Heart left ventricle (tissue), 13 donors: ENCODE measurements at regions not wholly inside any gene's neighbourhood (a gene's known extent, or its start where the extent isn't known, plus 50 kb on each side); places are given as distances from the start of the nearest gene placed in this dataset.

Source experiments
- CTCF ChIP-seq, 12 donors: fragments of 200-600 bp; sonication (generic) in 4 of 12; IDR thresholded peaks; one replicate each; pipeline versions ENCODE4 v1.5.0 to v1.8.0; 2018 to 2022; ENCODE audit warnings: antibody characterized with exemption in 12 of 12, mild to moderate bottlenecking in 5 of 12
- POLR2A ChIP-seq, 2 donors: fragments of 450-650 bp; IDR thresholded peaks; one replicate each; pipeline ENCODE4 v1.6.1; 2017; ENCODE audit warnings: antibody characterized with exemption in 2 of 2, mild to moderate bottlenecking in 2 of 2, moderate library complexity in 2 of 2
- donor health status: ischemic (EF 13 %, LVEDD 7.1; RV severe dilation, severe dysfunction).
- donor health status: DM: no; HTN: yes; CAD: no.
- donor health status: DM: no; HTN: no; CAD: no.
- donor health status: ischemic (EF 25% LVEDD 6.9; RV normal size, moderate dysfunction).
- donor health status: ischemic (EF 25% LVEDD 5.7; RV mildly dilated, moderate dysfunction).
- donor health status: ischemic (EF 35%, LVEDD 5.7; RV mildly dilated, moderate dysfunction).
- donor health status: nonischemic (EF 11% LVEDD 7.7; RV severe dilation, severe dysfunction).
- donor health status: DM: yes; HTN: yes; CAD: no.
- donor health status: PGD.
- donor health status: ischemic (EF 29% LVEDD 5.4; RV normal size, mild dysfunction).
- donor health status: nonischemic (EF 23%, LVEDD 6.1; RV moderate dilation, normal function).

DNA sequence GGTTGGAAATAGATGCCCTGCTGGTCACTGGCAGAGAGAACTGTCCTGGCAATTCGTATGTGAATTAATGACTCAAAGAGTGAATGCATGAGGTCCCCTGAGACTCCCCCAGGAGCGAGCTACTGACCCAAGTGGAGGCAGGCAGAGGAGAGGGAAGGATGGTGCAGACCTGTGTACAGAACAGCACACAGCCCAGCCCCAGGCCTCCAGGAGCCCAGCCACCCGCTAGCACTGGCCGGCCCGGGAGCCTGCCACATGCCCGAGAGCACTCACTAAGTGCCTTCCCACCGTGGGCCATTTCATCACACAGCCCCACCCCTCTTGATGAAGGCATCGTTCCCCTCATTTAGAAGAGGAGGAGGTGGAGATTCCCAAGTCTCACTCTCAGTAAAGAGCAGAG is 62.0 kb upstream of the IGSF21 start:
- TF ChIP-seq CTCF (IDR thresholded peaks at IDR 0.05) (no peak), POLR2A (IDR thresholded peaks at IDR 0.05) (no peak)
